ENCODE measurements at regions not wholly inside any gene's neighbourhood (a gene's known extent, or its start where the extent isn't known, plus 50 kb on each side); places are given as distances from the start of the nearest gene placed in this dataset.

DNA sequence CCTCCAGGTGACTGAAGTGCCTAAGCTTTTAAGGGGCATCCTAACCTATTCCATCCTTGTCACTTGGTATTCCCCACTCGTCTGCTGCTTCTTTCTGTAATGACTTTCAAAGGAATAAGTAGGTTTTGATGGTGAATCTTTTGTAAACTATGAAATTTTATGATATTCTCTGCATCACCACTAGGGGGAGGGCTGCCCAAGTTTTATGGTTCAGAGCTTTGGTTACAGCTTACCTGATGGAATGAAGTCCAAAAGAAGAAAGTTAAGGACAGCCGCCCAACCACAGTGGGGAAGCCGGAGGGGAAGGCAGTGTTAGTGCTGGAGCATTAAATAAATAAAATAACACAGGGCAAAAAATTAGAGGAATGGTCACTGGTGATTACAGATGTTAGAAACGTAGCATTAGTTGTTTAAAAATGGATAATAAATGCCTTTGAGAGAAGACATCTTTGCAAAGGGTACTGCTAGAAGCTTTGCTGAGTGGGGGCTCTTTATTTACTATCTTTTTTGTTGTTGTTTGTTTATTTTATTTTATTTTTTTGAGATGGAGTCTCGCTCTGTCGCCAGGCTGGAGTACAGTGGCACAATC is 204.9 kb downstream of the GBA3 start:
- Mint-ChIP-seq H3K27me3 (peaks cover 7% of the 10 kb centered on the region), H3K27ac (no peak overlapping the region), H3K4me3 (no peak overlapping the region), H3K36me3 (ENCODE audit: low read depth) (no peaks in the 10 kb centered on the region), H3K4me1 (no peaks in the 10 kb centered on the region)
- no peak for DNase-seq
- no peaks in the 10 kb centered on the region for H3K9me3 ChIP-seq (ENCODE audit: control insufficient read depth, low read length, poor library complexity, severe bottlenecking)
- ATAC-seq = no peak

DNA sequence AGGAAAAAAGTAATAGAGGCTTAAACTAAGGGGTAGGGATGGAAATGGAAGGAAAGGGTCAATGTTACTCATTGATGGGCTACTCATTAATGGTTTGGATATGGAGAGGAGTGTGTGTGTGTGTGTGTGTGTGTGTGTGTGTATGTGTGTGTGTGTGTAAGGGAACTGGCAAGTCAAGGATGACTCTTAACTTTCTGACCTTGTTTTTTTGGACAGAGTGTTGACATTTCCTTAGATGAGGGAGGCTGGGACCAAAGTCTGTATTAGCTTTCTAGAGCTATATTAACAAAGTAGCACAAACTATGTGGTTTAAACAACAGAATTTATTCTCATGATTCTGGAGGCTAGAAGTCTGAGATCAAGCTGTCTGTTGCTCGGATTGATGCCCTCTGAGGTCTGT is 202.7 kb downstream of the GBA3 start:
- H3K9me3 ChIP-seq (ENCODE audit: control insufficient read depth, low read length, poor library complexity, severe bottlenecking) = no peaks in the 10 kb centered on the region
- Mint-ChIP-seq H3K27ac (no peak overlapping the region), H3K4me3 (no peak overlapping the region), H3K27me3 (peaks cover 7% of the 10 kb centered on the region), H3K4me1 (no peaks in the 10 kb centered on the region), H3K36me3 (ENCODE audit: low read depth) (no peaks in the 10 kb centered on the region)
- ATAC-seq (no peak), DNase-seq (no peak)

DNA sequence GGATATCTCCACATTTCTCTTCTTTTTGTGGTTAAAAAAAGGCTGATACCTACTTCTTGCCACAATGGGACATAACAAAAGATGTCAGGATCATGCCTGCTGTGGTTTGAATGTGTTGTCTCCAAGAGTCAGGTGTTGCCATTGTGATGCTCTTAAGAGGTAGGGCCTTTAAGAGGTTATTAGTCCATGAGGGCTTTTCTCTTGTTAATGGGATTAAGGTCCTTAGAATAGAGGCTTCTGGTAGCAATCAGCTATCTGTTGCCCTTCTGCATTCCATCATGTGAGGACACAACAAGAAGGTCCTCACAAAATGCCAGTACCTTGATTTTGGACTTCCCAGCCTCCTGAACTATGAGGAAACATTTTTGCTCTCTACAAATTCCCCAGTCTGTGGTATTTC is 191.4 kb downstream of the GBA3 start:
- no peak for ATAC-seq
- Mint-ChIP-seq H3K4me1 (no peaks in the 10 kb centered on the region), H3K27ac (no peak overlapping the region), H3K27me3 (no peaks in the 10 kb centered on the region), H3K36me3 (ENCODE audit: low read depth) (no peaks in the 10 kb centered on the region), H3K4me3 (no peak overlapping the region)
- no peak for DNase-seq
- H3K9me3 ChIP-seq (ENCODE audit: control insufficient read depth, low read length, poor library complexity, severe bottlenecking) = no peaks in the 10 kb centered on the region

DNA sequence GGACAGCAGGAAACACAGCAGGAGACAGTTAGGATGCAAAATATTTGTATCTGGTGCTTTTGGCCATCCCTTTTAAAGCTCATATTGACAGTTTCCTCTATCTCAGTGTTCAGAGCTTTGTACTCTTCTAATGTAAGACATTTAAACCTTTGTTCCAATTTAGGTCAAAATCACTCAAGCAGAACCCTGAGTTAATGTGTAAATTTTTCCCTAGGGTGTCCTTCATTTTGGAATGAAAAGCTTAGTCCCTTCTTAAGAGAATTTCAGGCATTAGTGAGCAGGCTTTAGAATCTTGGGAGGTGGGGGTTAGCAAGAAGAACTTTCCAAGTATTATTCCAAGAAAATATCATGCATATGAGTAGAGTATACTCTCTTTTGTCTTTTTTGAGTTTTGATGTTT is 188.7 kb downstream of the GBA3 start:
- no peaks in the 10 kb centered on the region for H3K4me1 Mint-ChIP-seq
- no peaks in the 10 kb centered on the region for H3K36me3 Mint-ChIP-seq (ENCODE audit: low read depth)
- H3K27me3 Mint-ChIP-seq = no peaks in the 10 kb centered on the region
- no peaks in the 10 kb centered on the region for H3K9me3 ChIP-seq (ENCODE audit: control insufficient read depth, low read length, poor library complexity, severe bottlenecking)
- DNase-seq (no peak), ATAC-seq (no peak)
- H3K27ac Mint-ChIP-seq = no peak overlapping the region
- no peak overlapping the region for H3K4me3 Mint-ChIP-seq

DNA sequence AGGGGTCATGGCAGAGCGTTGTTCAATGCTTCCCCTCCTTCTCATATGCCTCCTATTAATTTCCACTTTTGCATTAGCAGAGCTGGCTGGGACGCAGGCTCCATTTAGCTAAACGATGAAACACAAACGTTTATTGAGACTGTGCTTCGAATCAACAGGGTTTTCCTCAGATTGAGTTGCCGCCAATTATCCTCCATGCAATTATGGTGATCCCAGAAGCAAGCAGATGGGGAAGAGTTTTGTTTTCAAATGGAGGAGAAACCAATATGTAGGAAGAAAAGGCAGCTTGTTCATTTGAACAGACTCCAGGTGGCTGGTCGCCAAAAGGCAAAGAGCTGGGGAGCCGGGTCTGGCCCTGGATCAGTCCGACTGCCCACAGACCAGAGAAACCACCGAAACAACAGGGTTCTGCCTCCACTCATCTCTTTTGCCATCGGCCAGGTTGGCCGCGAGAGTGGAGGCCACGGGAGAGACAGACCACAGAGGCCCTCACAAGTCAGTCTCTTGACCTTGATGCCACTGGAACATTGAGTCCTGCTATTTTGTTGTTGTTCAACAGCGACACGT is 184.8 kb downstream of the GBA3 start:
- H3K4me1 Mint-ChIP-seq = no peaks in the 10 kb centered on the region

DNA sequence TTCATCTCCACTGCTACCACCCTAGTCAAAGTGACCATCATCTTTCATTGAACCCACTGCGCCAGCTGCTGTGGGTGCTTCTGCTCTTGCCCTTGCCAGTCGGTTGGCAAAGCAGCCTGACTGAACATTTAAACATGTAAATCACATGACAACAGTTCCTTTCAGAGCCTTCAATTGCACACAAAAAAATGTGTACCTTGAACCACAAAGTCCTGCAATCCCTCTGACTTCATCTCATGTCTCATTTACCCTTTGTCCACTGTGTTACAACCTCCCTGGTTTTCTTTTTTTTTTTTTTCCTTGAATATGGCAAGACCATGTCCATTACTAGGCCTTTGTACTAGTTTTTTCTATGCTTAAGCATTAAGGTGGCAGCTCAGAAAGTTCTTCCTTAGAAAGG is 183.5 kb downstream of the GBA3 start:
- Mint-ChIP-seq H3K27ac (no peak overlapping the region), H3K4me3 (no peak overlapping the region), H3K36me3 (ENCODE audit: low read depth) (no peaks in the 10 kb centered on the region), H3K27me3 (no peaks in the 10 kb centered on the region), H3K4me1 (no peaks in the 10 kb centered on the region)
- H3K9me3 ChIP-seq (ENCODE audit: control insufficient read depth, low read length, poor library complexity, severe bottlenecking) = no peaks in the 10 kb centered on the region
- DNase-seq = no peak
- ATAC-seq = no peak

More for the DNA sequence above, 184.8 kb downstream of the GBA3 start:
- Mint-ChIP-seq H3K27ac (no peak overlapping the region), H3K36me3 (ENCODE audit: low read depth) (no peaks in the 10 kb centered on the region), H3K4me3 (no peak overlapping the region), H3K27me3 (no peaks in the 10 kb centered on the region)
- no peak for ATAC-seq
- H3K9me3 ChIP-seq (ENCODE audit: control insufficient read depth, low read length, poor library complexity, severe bottlenecking) = no peaks in the 10 kb centered on the region
- DNase-seq = no peak

DNA sequence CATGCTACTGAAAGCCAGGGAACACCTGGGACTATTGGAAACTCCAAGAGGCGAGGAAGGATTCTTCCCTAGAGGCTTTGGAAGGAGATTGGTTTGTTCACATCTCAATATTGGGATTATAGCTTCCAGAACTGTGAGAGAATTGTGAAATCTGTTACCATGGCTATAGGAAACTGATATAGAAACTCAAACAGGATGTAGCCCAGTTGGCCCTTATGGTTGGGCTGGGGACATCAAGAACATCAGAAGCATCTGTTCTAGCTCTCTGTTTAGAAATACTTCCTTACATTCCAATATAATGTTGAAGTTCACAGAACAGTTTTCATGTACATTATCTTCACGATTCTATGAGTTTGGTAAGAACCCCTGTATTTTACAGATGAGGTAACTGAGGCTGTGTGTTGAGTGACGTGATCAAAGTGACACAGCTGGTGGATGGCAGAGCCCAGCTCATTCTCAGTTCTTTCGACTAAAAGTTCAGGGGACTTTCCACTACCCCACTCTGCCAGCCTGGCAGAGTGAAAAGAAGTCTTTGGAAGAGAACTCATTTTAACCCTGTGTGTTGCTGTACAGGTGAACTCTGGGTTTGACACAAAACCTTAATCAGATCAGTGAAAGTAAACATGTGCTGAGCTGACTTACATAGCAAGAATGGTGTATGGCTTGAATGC is 183.0 kb downstream of the GBA3 start:
- Mint-ChIP-seq H3K27ac (no peak overlapping the region), H3K36me3 (ENCODE audit: low read depth) (no peaks in the 10 kb centered on the region), H3K27me3 (no peaks in the 10 kb centered on the region), H3K4me3 (no peak overlapping the region), H3K4me1 (no peaks in the 10 kb centered on the region)
- DNase-seq (no peak), ATAC-seq (no peak)
- no peaks in the 10 kb centered on the region for H3K9me3 ChIP-seq (ENCODE audit: control insufficient read depth, low read length, poor library complexity, severe bottlenecking)

DNA sequence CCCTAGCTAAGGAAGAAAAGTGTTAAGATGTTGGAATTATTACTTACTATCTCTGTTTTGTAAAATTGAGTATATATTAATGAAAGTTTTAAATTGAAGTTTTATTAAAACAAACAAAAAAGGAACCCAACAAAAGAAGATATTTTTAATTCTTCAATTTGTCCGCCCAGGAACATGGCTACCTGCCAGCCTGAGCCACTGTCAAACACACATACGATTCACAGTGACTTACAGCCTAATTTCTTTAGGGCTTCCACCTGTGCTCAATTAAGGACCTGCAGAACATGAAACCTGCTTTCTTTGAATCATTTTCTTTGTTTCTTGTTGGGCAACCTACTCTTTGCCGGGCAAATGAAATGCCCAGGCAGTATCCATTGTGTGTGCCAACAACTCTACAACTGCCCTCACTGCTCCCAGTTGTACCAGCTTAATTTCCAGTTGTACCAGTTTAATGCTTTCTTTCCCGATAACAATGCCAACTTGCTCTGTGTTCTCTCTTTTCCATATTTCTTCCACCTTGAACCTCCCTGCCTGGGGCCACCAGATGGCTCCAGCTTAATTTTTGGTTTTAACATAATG is 181.7 kb downstream of the GBA3 start:
- Mint-ChIP-seq H3K27ac (no peak overlapping the region), H3K4me1 (no peaks in the 10 kb centered on the region), H3K27me3 (no peaks in the 10 kb centered on the region), H3K36me3 (ENCODE audit: low read depth) (no peaks in the 10 kb centered on the region), H3K4me3 (no peak overlapping the region)
- DNase-seq = no peak
- H3K9me3 ChIP-seq (ENCODE audit: control insufficient read depth, low read length, poor library complexity, severe bottlenecking) = no peaks in the 10 kb centered on the region
- ATAC-seq = no peak

DNA sequence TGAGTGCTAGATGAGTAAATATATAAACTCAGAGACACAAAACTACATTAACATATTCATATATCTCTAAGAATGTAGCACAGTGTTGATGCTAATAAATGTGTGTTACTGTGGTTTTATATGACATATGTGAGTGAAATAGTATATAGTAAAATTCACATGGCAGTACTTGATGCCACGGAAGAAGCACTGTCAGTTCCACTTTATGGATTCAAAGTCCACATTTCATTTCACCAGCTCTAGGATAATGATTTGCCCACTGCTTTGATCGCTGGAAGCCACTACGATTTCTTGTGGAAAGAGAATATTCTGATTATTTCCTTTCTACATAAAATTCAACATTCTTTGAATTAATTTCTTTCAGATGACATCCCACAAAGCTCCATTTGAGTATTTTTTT is 181.2 kb downstream of the GBA3 start:
- Mint-ChIP-seq H3K4me3 (no peak overlapping the region), H3K4me1 (no peaks in the 10 kb centered on the region), H3K36me3 (ENCODE audit: low read depth) (no peaks in the 10 kb centered on the region), H3K27ac (no peak overlapping the region), H3K27me3 (no peaks in the 10 kb centered on the region)
- no peaks in the 10 kb centered on the region for H3K9me3 ChIP-seq (ENCODE audit: control insufficient read depth, low read length, poor library complexity, severe bottlenecking)
- DNase-seq = no peak
- no peak for ATAC-seq

DNA sequence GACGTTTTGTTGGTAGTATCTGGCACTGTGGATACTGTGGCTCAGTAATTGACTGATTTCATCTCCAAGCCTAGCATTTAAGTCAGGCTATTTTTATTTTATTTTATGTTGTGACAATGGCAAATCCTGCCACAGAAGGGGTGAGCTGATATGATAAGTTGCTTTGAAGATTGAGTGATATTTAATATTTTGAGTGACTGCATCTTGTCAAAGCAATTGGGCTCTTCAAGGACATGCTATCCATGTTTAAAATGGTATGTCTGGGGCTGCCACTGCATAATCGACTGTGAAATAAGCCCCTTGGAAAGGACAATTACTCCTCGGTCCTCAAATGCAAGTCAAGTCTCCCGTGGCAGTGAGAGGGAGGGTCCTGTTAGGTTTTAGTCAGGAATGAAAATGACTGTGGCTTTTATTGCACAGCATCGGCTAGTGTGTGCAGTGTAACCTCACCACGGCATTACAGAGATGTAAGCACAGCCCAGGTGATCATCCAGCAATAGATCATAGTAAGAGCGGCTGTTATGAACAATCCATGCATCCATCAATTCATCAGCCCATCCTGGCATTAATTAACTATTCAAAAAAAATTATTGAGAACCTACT is 178.2 kb downstream of the GBA3 start:
- ATAC-seq = no peak
- no peaks in the 10 kb centered on the region for H3K4me1 Mint-ChIP-seq
- H3K36me3 Mint-ChIP-seq (ENCODE audit: low read depth) = no peaks in the 10 kb centered on the region
- DNase-seq = no peak
- no peaks in the 10 kb centered on the region for H3K9me3 ChIP-seq (ENCODE audit: control insufficient read depth, low read length, poor library complexity, severe bottlenecking)
- no peak overlapping the region for H3K4me3 Mint-ChIP-seq
- H3K27me3 Mint-ChIP-seq = no peaks in the 10 kb centered on the region
- no peak overlapping the region for H3K27ac Mint-ChIP-seq

DNA sequence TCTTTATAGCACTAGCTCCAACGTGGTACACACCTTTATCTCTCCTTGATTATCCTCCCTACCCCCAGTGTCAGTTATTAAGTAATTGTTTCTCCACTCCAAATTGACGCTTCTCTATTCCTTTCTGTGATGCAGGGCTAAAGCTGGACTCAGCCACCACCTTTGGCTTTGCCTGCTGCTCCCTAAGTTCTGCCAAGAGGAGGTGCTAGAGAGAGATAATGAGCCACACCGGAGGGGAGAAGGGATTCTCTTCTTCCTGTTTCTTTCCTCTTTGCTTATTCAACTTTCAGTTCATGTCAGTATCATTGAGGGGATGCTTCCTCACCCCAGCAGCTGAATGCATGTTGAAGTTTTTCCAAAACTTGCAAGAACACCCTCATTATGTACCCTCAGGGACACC is 176.5 kb downstream of the GBA3 start:
- no peaks in the 10 kb centered on the region for H3K27me3 Mint-ChIP-seq
- no peaks in the 10 kb centered on the region for H3K9me3 ChIP-seq (ENCODE audit: control insufficient read depth, low read length, poor library complexity, severe bottlenecking)
- no peak overlapping the region for H3K4me3 Mint-ChIP-seq
- H3K27ac Mint-ChIP-seq = no peak overlapping the region
- no peaks in the 10 kb centered on the region for H3K4me1 Mint-ChIP-seq
- no peaks in the 10 kb centered on the region for H3K36me3 Mint-ChIP-seq (ENCODE audit: low read depth)
- no peak for ATAC-seq
- no peak for DNase-seq
